HG02588 (cell line): ENCODE measurements at regions not wholly inside any gene's neighbourhood (a gene's known extent, or its start where the extent isn't known, plus 50 kb on each side); places are given as distances from the start of the nearest gene placed in this dataset.
"Not testable (repeated sequence)": the region's sequence is repeated elsewhere in the genome, so short reads cannot be mapped to it uniquely, and the experiment has no call there.

Experiments
- ATAC-seq: cut with Tn5 transposase; IDR thresholded peaks from one replicate; pipeline ENCODE4 v1.9.1; 2021; ENCODE audit warnings: mild to moderate bottlenecking, moderate library complexity; ENCODE audit not compliant: unreplicated experiment

- ATAC-seq = no peak
Measured at GRCh38 chr10:91002656-91003055, 81.8 kb upstream of the ANKRD1 start.

GRCh38 chr10:91003379-91003778 lies 82.5 kb upstream of the ANKRD1 start:
- not testable (repeated sequence) for ATAC-seq

- ATAC-seq = not testable (repeated sequence)
Measured at GRCh38 chr10:91005276-91005675, 84.4 kb upstream of the ANKRD1 start.

GRCh38 chr10:91006001-91006751 lies 85.3 kb upstream of the ANKRD1 start:
- peak; percentile 46 for ATAC-seq

GRCh38 chr10:91006752-91007346 lies 86.0 kb upstream of the ANKRD1 start:
- ATAC-seq = peak; percentile 84

GRCh38 chr10:91007655-91008054 lies 86.8 kb upstream of the ANKRD1 start:
- no peak for ATAC-seq

- no peak for ATAC-seq
Measured at GRCh38 chr10:91009121-91009520, 88.2 kb upstream of the ANKRD1 start.

- no peak for ATAC-seq
Measured at GRCh38 chr10:91010952-91011351, 90.1 kb upstream of the ANKRD1 start.

GRCh38 chr10:91012502-91012901 lies 91.6 kb upstream of the ANKRD1 start:
- no peak for ATAC-seq

GRCh38 chr10:91013985-91014384 lies 93.1 kb upstream of the ANKRD1 start:
- no peak for ATAC-seq

GRCh38 chr10:91017198-91017597 lies 96.3 kb upstream of the ANKRD1 start:
- no peak for ATAC-seq

GRCh38 chr10:91021901-91022300 lies 101.0 kb upstream of the ANKRD1 start:
- no peak for ATAC-seq

GRCh38 chr10:91022390-91022789 lies 101.5 kb upstream of the ANKRD1 start:
- ATAC-seq = no peak

- no peak for ATAC-seq
Measured at GRCh38 chr10:91022924-91023699, 102.2 kb upstream of the ANKRD1 start.

- ATAC-seq = no peak
Measured at GRCh38 chr10:91023700-91024398, 103.0 kb upstream of the ANKRD1 start.

- ATAC-seq = no peak
Measured at GRCh38 chr10:91024541-91024940, 103.7 kb upstream of the ANKRD1 start.

GRCh38 chr10:91032611-91033206 lies 111.8 kb upstream of the ANKRD1 start:
- no peak for ATAC-seq

- no peak for ATAC-seq
Measured at GRCh38 chr10:91033324-91033950, 112.5 kb upstream of the ANKRD1 start.

GRCh38 chr10:91034042-91034441 lies 113.2 kb upstream of the ANKRD1 start:
- ATAC-seq = no peak

- no peak for ATAC-seq
Measured at GRCh38 chr10:91034494-91035159, 113.7 kb upstream of the ANKRD1 start.
